DOHH2 (cell line): ENCODE measurements at regions not wholly inside any gene's neighbourhood (a gene's known extent, or its start where the extent isn't known, plus 50 kb on each side); places are given as distances from the start of the nearest gene placed in this dataset.
"Not testable (repeated sequence)": the region's sequence is repeated elsewhere in the genome, so short reads cannot be mapped to it uniquely, and the experiment has no call there.

Experiments
- H3F3A ChIP-seq: fragments of 200-600 bp; sonication (generic), shearing (Covaris generic); 2 replicates; pipeline ENCODE4 v1.6.0; 2016; ENCODE audit warnings: antibody characterized with exemption, mild to moderate bottlenecking; ENCODE audit not compliant: control insufficient read depth, insufficient read depth
- H3K27ac ChIP-seq: fragments of 200-600 bp; sonication (generic); 2 replicates; pipeline ENCODE4 v1.5.1; 2014; ENCODE audit warnings: low read depth, mild to moderate bottlenecking, low read length, moderate library complexity
- H3K27me3 ChIP-seq: fragments of 200-600 bp; sonication (generic); 2 replicates; pipeline ENCODE4 v1.6.1; 2014; ENCODE audit warnings: mild to moderate bottlenecking, low read length, mixed read lengths; ENCODE audit not compliant: control insufficient read depth
- H3K36me3 ChIP-seq: fragments of 200-600 bp; sonication (generic); 2 replicates; pipeline ENCODE4 v1.6.1; 2014; ENCODE audit warnings: mild to moderate bottlenecking, low read length, moderate library complexity, mixed read lengths; ENCODE audit not compliant: control insufficient read depth
- H3K4me1 ChIP-seq: fragments of 200-600 bp; sonication (generic); 2 replicates; pipeline ENCODE4 v1.6.1; 2014; ENCODE audit warnings: mild to moderate bottlenecking, low read length, mixed read lengths; ENCODE audit not compliant: control insufficient read depth
- H3K4me2 ChIP-seq: fragments of 200-600 bp; sonication (generic); 2 replicates; pipeline ENCODE4 v1.6.0; 2014; ENCODE audit warnings: mild to moderate bottlenecking, low read length, moderate library complexity
- H3K4me3 ChIP-seq: fragments of 200-600 bp; sonication (generic); 2 replicates; pipeline ENCODE4 v1.5.1; 2014; ENCODE audit warnings: mild to moderate bottlenecking, low read length, mixed read lengths
- H3K79me2 ChIP-seq: fragments of 200-600 bp; sonication (generic); 2 replicates; pipeline ENCODE4 v1.6.1; 2014; ENCODE audit warnings: mild to moderate bottlenecking, low read length, mixed read lengths; ENCODE audit not compliant: control insufficient read depth
- H3K9me2 ChIP-seq: fragments of 200-600 bp; sonication (generic); replicated peaks from 2 replicates; pipeline ENCODE4 v1.6.1; 2014; ENCODE audit warnings: mild to moderate bottlenecking, low read length, mixed read lengths; ENCODE audit not compliant: control insufficient read depth
- H3K9me3 ChIP-seq: fragments of 200-600 bp; sonication (generic); 2 replicates; pipeline ENCODE4 v1.6.1; 2014; ENCODE audit warnings: antibody characterized with exemption, low read length, mixed read lengths; ENCODE audit not compliant: control insufficient read depth, insufficient read depth
- H4K20me1 ChIP-seq: fragments of 200-600 bp; sonication (generic); 2 replicates; pipeline ENCODE4 v1.6.0; 2014; ENCODE audit warnings: low read depth, mild to moderate bottlenecking, antibody characterized with exemption, low read length, moderate library complexity; ENCODE audit not compliant: control insufficient read depth, insufficient read depth
- CTCF ChIP-seq: fragments of 200-600 bp; sonication (generic); IDR thresholded peaks from one replicate; pipeline ENCODE4 v1.5.1; 2014; ENCODE audit warnings: antibody characterized with exemption, mild to moderate bottlenecking, low read depth, low read length; ENCODE audit not compliant: poor library complexity, severe bottlenecking
- EZH2phosphoT487 ChIP-seq: fragments of 200-600 bp; sonication (generic); IDR thresholded peaks from 2 replicates; pipeline ENCODE4 v1.6.1; 2017; ENCODE audit warnings: borderline replicate concordance, mild to moderate bottlenecking, antibody characterized with exemption, low read length, moderate library complexity, mixed read lengths

GRCh38 chr3:170656284-170656683, 70.4 kb upstream of the SLC7A14 start:
- Histone ChIP-seq H3K27me3 (no peaks in the 10 kb centered on the region), H3K4me2 (no peak overlapping the region), H3K4me1 (0 out of 2 replicates have a peak, but pooled peaks cover 2% of the 10 kb centered on the region), H3K9me3 (no peaks in the 10 kb centered on the region), H4K20me1 (no peaks in the 10 kb centered on the region), H3K79me2 (no peaks in the 10 kb centered on the region), H3K36me3 (no peaks in the 10 kb centered on the region), H3K9me2 (no peaks in the 10 kb centered on the region), H3K4me3 (no peak overlapping the region), H3F3A (no peaks in the 10 kb centered on the region), H3K27ac (no peak overlapping the region)
- TF ChIP-seq EZH2phosphoT487 (no peak), CTCF (no peak)

DNA sequence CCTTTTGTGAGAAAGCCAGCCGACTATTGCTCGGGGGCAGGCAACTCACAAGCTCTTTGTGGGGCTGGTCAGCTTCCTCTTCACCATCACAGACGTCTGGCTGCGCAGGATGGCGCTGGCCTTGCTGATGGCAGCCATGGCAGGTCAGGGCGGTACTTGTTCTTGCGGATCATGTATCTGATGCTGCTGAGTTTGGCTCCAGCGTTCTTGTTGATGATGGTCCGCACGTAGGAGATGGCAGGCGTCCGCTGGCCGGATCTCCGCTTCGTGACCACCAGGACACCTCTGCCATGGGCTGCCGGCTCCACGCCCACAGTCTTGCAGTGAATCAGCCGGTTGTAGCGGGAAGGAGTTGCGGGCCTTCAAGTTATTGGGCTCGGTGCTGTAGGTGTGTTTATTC, 67.9 kb upstream of the SLC7A14 start:
- Histone ChIP-seq H3K79me2 (no peaks in the 10 kb centered on the region), H3K27ac (no peak overlapping the region), H3F3A (no peaks in the 10 kb centered on the region), H3K4me1 (0 out of 2 replicates have a peak, but pooled peaks cover 2% of the 10 kb centered on the region), H4K20me1 (no peaks in the 10 kb centered on the region), H3K4me3 (no peak overlapping the region), H3K27me3 (no peaks in the 10 kb centered on the region), H3K9me2 (no peaks in the 10 kb centered on the region), H3K36me3 (no peaks in the 10 kb centered on the region), H3K9me3 (no peaks in the 10 kb centered on the region), H3K4me2 (no peak overlapping the region)
- TF ChIP-seq CTCF (no peak), EZH2phosphoT487 (no peak)

GRCh38 chr3:170651260-170651845, 65.5 kb upstream of the SLC7A14 start:
- H3K27me3 ChIP-seq, result no peaks in the 10 kb centered on the region
- no peaks in the 10 kb centered on the region for H4K20me1 ChIP-seq
- H3K27ac ChIP-seq, result no peak overlapping the region
- H3F3A ChIP-seq, result no peaks in the 10 kb centered on the region
- no peaks in the 10 kb centered on the region for H3K36me3 ChIP-seq
- no peak overlapping the region for H3K4me2 ChIP-seq
- no peaks in the 10 kb centered on the region for H3K4me1 ChIP-seq
- no peaks in the 10 kb centered on the region for H3K79me2 ChIP-seq
- H3K9me2 ChIP-seq, result no peaks in the 10 kb centered on the region
- H3K4me3 ChIP-seq, result no peak overlapping the region
- no peak for TF ChIP-seq EZH2phosphoT487
- TF ChIP-seq CTCF, result no peak
- no peaks in the 10 kb centered on the region for H3K9me3 ChIP-seq

DNA sequence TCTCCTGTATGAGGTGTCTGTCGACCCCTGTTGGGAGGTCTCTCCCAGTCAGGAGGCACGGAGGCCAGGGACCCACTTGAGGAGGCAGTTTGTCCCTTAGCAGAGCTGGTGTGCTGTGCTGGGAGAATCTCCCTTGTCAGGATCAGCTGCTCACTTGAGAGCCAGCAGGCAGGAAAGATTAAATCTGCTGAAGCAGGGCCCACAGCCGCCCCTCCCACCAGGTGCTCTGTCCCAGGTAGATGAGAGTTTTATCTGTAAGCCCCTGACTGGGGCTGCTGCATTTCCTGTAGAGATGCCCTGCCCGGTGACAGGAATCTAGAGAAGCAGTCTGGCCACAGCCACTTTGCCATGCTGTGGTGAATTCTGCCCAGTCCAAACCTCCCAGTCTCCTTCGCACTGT, 64.7 kb upstream of the SLC7A14 start:
- H3K4me2 ChIP-seq, H3K4me3 ChIP-seq, H3K79me2 ChIP-seq, H3K9me3 ChIP-seq, H3K9me2 ChIP-seq, H4K20me1 ChIP-seq, H3K27ac ChIP-seq, H3K36me3 ChIP-seq, H3F3A ChIP-seq, H3K27me3 ChIP-seq, H3K4me1 ChIP-seq: not testable (repeated sequence)
